Coronary artery (tissue), 2 donors: ENCODE measurements at regions not wholly inside any gene's neighbourhood (a gene's known extent, or its start where the extent isn't known, plus 50 kb on each side); places are given as distances from the start of the nearest gene placed in this dataset.

Experiments
- DNase-seq: peaks from one replicate; pipeline ENCODE4 v3.0.0-alpha.2; 2017; ENCODE audit warnings: low spot score
- H3K27ac ChIP-seq, 2 donors: fragments of 200-600 bp; sonication (generic); one replicate each; pipeline ENCODE4 v1.5.1; 2016 to 2019
- H3K4me3 ChIP-seq: fragments of 200-600 bp; sonication (generic); 2 replicates; pipeline ENCODE4 v1.5.1; 2016; ENCODE audit warnings: mild to moderate bottlenecking, moderate library complexity
- TF ChIP-seq, protein P1 (sequence below): fragments of 200-600 bp; sonication (generic); IDR thresholded peaks from one replicate; pipeline ENCODE4 v1.5.1; 2019; ENCODE audit warnings: antibody characterized with exemption

DNA sequence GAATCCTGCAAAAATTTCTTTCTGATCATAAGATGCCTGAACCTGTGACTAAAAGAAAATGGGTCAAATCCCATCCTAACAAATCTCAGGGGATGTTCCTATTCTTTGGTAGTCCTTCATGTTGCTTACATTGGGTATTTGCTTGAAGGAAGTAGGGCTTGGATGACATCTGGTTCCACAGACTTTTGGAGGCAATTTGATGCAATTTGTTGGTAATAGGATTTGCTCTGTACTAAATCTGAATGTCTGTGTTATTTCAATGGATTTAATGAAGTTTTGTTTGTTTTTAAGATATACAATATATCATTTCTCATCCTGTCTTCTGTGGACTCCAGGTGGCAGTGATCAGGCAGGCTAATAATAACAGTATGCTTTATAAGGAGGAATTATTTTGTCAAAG is 457.9 kb downstream of the ZSWIM6 start:
- TF ChIP-seq, protein P1, sequence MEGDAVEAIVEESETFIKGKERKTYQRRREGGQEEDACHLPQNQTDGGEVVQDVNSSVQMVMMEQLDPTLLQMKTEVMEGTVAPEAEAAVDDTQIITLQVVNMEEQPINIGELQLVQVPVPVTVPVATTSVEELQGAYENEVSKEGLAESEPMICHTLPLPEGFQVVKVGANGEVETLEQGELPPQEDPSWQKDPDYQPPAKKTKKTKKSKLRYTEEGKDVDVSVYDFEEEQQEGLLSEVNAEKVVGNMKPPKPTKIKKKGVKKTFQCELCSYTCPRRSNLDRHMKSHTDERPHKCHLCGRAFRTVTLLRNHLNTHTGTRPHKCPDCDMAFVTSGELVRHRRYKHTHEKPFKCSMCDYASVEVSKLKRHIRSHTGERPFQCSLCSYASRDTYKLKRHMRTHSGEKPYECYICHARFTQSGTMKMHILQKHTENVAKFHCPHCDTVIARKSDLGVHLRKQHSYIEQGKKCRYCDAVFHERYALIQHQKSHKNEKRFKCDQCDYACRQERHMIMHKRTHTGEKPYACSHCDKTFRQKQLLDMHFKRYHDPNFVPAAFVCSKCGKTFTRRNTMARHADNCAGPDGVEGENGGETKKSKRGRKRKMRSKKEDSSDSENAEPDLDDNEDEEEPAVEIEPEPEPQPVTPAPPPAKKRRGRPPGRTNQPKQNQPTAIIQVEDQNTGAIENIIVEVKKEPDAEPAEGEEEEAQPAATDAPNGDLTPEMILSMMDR = no peak
- Histone ChIP-seq H3K27ac (no peak overlapping the region), H3K4me3 (no peak overlapping the region)
- no peak for DNase-seq

DNA sequence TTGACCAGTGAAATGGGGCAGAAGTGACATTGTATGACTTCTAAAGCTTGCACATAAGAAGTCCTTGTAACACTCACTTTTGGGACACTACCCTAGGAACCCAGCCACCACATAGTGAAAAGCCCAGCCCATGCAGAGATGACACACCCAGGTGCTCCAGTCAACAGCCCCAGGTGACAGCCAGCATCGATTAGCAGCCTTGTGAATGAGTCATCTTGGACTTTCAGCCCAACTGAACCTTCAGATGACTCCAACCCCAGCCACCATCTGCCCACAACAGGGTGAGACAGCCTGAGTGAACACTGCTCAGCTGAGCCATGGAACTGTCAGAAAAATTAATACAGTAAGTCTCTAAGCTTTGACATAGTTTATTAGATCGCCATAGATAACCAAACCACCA is 458.6 kb downstream of the ZSWIM6 start:
- Histone ChIP-seq H3K27ac (no peak overlapping the region), H3K4me3 (no peak overlapping the region)
- no peak for DNase-seq
- TF ChIP-seq, protein P1 = no peak

DNA sequence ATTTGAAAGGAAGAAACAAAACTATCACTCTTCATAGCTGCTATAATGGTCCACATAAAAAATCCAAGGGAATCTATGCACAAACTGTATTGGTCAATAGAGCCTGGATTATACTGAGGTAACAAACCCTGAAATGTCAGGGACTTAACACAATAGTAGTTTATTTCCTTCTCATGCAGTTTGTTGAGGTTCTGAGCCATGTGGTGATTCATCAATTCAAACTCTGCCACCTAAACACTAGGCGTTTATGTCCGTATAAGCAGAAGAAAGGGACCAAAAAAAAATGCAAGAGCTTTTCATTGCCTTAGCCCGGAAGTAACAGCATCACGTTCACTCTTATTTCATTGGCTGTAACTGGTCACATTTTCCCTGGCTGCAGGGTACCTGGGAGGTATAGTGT is 464.7 kb downstream of the ZSWIM6 start:
- TF ChIP-seq, protein P1 = no peak
- no peak overlapping the region for H3K4me3 ChIP-seq
- no peak for DNase-seq
- no peak overlapping the region for H3K27ac ChIP-seq

DNA sequence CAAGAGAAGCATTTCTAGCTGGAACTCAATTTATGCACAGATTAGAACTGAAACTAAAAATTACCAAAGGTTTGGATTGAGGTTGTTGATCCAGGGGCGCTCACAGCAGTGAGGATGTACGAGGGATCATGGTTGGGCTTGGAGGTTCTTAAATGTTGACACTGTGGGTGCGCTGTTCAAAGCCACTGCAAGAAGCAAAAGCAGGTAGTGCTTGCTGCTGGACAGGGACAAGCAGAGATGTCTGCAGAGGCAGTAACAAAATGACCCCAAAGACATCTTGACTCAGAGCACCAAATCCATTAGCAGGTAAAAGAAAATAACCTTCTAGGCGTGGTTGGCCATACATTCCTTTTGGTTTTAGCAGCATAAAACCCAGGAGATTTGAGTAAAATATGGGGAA is 468.4 kb downstream of the ZSWIM6 start:
- Histone ChIP-seq H3K4me3 (no peak overlapping the region), H3K27ac (no peak overlapping the region)
- TF ChIP-seq, protein P1 = no peak
- DNase-seq = no peak

- TF ChIP-seq, protein P1 = no peak
- Histone ChIP-seq H3K4me3 (no peak overlapping the region), H3K27ac (no peak overlapping the region)
- DNase-seq = no peak
Observed at GRCh38 chr5:61801174-61801573, 469.1 kb downstream of the ZSWIM6 start.

- no peak for DNase-seq
- TF ChIP-seq, protein P1 = no peak
Observed at GRCh38 chr5:61802456-61802855, 470.4 kb downstream of the ZSWIM6 start.

GRCh38 chr5:61805101-61805500 is 473.0 kb downstream of the ZSWIM6 start:
- no peak overlapping the region for H3K27ac ChIP-seq
- H3K4me3 ChIP-seq = no peak overlapping the region
- no peak for DNase-seq
- TF ChIP-seq, protein P1 = no peak

More at GRCh38 chr5:61802456-61802855, 470.4 kb downstream of the ZSWIM6 start:
- Histone ChIP-seq H3K27ac (no peak overlapping the region), H3K4me3 (no peak overlapping the region)
